ENCODE measurements at regions not wholly inside any gene's neighbourhood (a gene's known extent, or its start where the extent isn't known, plus 50 kb on each side); places are given as distances from the start of the nearest gene placed in this dataset.

DNA sequence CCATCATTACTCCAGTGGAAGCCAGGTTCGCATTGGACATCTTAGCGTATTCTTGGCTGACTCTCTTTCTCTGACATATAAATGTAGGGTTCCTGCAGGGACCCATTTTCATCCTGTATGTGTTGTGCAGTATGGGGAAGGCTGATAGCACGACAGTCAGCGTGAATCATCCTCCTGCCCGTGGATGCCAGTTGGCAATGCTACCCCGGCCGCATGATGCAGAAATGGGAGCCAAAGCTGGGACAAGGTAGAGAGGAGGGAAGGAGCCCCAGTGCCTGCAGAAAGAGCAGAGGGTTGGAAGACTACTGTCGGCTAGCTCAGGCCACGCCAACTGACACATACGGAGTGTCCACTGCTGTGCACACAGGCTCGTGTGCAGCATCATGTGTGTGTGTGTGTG, 251.6 kb downstream of the SKAP2 start:
- Histone ChIP-seq H3K36me3 (no peaks in the 10 kb centered on the region), H3K4me1 (replicated peaks) (no peaks in the 10 kb centered on the region), H3K9me3 (replicated peaks) (no peaks in the 10 kb centered on the region), H3K27ac (no peak overlapping the region), H3K27me3 (replicated peaks) (no peaks in the 10 kb centered on the region), H3K4me3 (no peak overlapping the region)
- DNase-seq (ENCODE audit: low read depth in 1 of 2, low spot score in 2 of 2): no peak

DNA sequence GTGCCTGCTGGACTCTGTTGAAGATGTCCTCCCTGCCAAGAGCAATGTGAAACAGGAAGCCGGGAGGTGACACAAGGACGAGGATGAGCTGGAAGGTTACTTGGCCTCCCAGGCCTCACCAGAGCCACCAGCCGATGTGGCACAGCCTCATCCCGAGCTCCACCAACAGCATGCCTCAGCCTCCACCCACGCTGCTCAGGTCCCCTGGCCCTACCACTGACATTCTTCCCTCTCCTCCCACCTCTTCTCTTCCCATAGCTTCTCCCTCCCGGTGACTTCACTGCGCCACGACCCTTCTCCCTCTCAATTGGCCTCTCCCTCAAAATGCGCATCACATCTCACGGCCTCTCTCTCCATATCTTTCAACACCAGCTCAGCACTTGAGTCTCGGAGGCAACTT, 249.9 kb downstream of the SKAP2 start:
- Histone ChIP-seq H3K27me3 (replicated peaks) (no peaks in the 10 kb centered on the region), H3K4me3 (no peak overlapping the region), H3K36me3 (no peaks in the 10 kb centered on the region), H3K27ac (no peak overlapping the region), H3K9me3 (replicated peaks) (no peaks in the 10 kb centered on the region), H3K4me1 (replicated peaks) (no peaks in the 10 kb centered on the region)
- DNase-seq (ENCODE audit: low read depth in 1 of 2, low spot score in 2 of 2): no peak

DNA sequence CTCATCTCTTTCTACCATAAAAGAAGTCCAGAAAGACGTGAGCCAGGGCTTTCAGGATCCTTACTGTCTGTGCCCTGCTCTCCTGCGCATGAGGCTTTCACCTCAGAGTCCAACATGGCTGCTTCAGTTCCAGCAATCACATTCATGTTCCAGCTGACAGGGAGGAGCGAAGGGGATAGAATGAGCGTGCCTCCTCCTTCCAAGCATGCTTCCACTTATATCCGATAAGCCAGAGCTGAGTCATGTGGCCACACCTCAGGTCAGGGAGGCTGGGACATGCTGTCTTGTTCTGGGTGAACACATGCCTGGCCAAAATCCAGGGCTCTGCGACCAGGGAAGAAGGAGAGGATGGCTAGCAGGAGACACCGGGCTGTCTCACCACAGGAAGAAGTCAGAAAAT, 248.2 kb downstream of the SKAP2 start:
- no peak for DNase-seq (ENCODE audit: low read depth in 1 of 2, low spot score in 2 of 2)
- Histone ChIP-seq H3K4me3 (no peak overlapping the region), H3K27ac (no peak overlapping the region)

DNA sequence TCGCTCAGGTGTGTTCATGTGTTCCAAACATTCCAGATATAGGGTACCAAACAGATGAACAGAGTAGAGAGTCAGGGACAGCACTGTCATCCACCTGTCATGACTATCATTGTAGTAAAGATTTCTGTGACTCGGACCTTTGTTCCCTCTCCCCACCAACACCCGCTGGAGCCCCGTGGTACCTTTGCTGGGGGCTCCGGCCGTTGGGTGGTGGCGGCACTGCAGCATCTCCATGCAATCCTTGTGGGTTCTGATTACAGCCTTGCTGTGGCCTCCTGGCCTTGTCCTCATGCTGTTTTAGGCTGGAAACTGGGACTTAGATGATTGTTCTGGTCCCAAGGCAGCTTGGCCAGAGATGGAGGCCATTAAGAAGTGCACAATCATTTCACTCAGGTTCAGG, 247.3 kb downstream of the SKAP2 start:
- DNase-seq (ENCODE audit: low read depth in 1 of 2, low spot score in 2 of 2): no peak
- H3K9me3 ChIP-seq (replicated peaks): no peaks in the 10 kb centered on the region
- H3K4me1 ChIP-seq (replicated peaks): no peaks in the 10 kb centered on the region
- H3K4me3 ChIP-seq: no peak overlapping the region
- H3K36me3 ChIP-seq: no peaks in the 10 kb centered on the region
- H3K27me3 ChIP-seq (replicated peaks): no peaks in the 10 kb centered on the region
- H3K27ac ChIP-seq: no peak overlapping the region

More for the DNA sequence above, 248.2 kb downstream of the SKAP2 start:
- no peaks in the 10 kb centered on the region for H3K27me3 ChIP-seq (replicated peaks)
- no peaks in the 10 kb centered on the region for H3K36me3 ChIP-seq
- H3K9me3 ChIP-seq (replicated peaks): no peaks in the 10 kb centered on the region
- no peaks in the 10 kb centered on the region for H3K4me1 ChIP-seq (replicated peaks)

Data from SJSA1 (cell line).